DOHH2 (cell line): ENCODE measurements at regions not wholly inside any gene's neighbourhood (a gene's known extent, or its start where the extent isn't known, plus 50 kb on each side); places are given as distances from the start of the nearest gene placed in this dataset.
"Not testable (repeated sequence)": the region's sequence is repeated elsewhere in the genome, so short reads cannot be mapped to it uniquely, and the experiment has no call there.

Source experiments
- H3F3A ChIP-seq: fragments of 200-600 bp; sonication (generic), shearing (Covaris generic); 2 replicates; pipeline ENCODE4 v1.6.0; 2016; ENCODE audit warnings: antibody characterized with exemption, mild to moderate bottlenecking; ENCODE audit not compliant: control insufficient read depth, insufficient read depth
- H3K27ac ChIP-seq: fragments of 200-600 bp; sonication (generic); 2 replicates; pipeline ENCODE4 v1.5.1; 2014; ENCODE audit warnings: low read depth, mild to moderate bottlenecking, low read length, moderate library complexity
- H3K27me3 ChIP-seq: fragments of 200-600 bp; sonication (generic); 2 replicates; pipeline ENCODE4 v1.6.1; 2014; ENCODE audit warnings: mild to moderate bottlenecking, low read length, mixed read lengths; ENCODE audit not compliant: control insufficient read depth
- H3K36me3 ChIP-seq: fragments of 200-600 bp; sonication (generic); 2 replicates; pipeline ENCODE4 v1.6.1; 2014; ENCODE audit warnings: mild to moderate bottlenecking, low read length, moderate library complexity, mixed read lengths; ENCODE audit not compliant: control insufficient read depth
- H3K4me1 ChIP-seq: fragments of 200-600 bp; sonication (generic); 2 replicates; pipeline ENCODE4 v1.6.1; 2014; ENCODE audit warnings: mild to moderate bottlenecking, low read length, mixed read lengths; ENCODE audit not compliant: control insufficient read depth
- H3K4me2 ChIP-seq: fragments of 200-600 bp; sonication (generic); 2 replicates; pipeline ENCODE4 v1.6.0; 2014; ENCODE audit warnings: mild to moderate bottlenecking, low read length, moderate library complexity
- H3K4me3 ChIP-seq: fragments of 200-600 bp; sonication (generic); 2 replicates; pipeline ENCODE4 v1.5.1; 2014; ENCODE audit warnings: mild to moderate bottlenecking, low read length, mixed read lengths
- H3K79me2 ChIP-seq: fragments of 200-600 bp; sonication (generic); 2 replicates; pipeline ENCODE4 v1.6.1; 2014; ENCODE audit warnings: mild to moderate bottlenecking, low read length, mixed read lengths; ENCODE audit not compliant: control insufficient read depth
- H3K9me2 ChIP-seq: fragments of 200-600 bp; sonication (generic); replicated peaks from 2 replicates; pipeline ENCODE4 v1.6.1; 2014; ENCODE audit warnings: mild to moderate bottlenecking, low read length, mixed read lengths; ENCODE audit not compliant: control insufficient read depth
- H3K9me3 ChIP-seq: fragments of 200-600 bp; sonication (generic); 2 replicates; pipeline ENCODE4 v1.6.1; 2014; ENCODE audit warnings: antibody characterized with exemption, low read length, mixed read lengths; ENCODE audit not compliant: control insufficient read depth, insufficient read depth
- H4K20me1 ChIP-seq: fragments of 200-600 bp; sonication (generic); 2 replicates; pipeline ENCODE4 v1.6.0; 2014; ENCODE audit warnings: low read depth, mild to moderate bottlenecking, antibody characterized with exemption, low read length, moderate library complexity; ENCODE audit not compliant: control insufficient read depth, insufficient read depth
- EZH2phosphoT487 ChIP-seq: fragments of 200-600 bp; sonication (generic); IDR thresholded peaks from 2 replicates; pipeline ENCODE4 v1.6.1; 2017; ENCODE audit warnings: borderline replicate concordance, mild to moderate bottlenecking, antibody characterized with exemption, low read length, moderate library complexity, mixed read lengths
- TF ChIP-seq, protein P1 (sequence below): fragments of 200-600 bp; sonication (generic); IDR thresholded peaks from one replicate; pipeline ENCODE4 v1.5.1; 2014; ENCODE audit warnings: antibody characterized with exemption, mild to moderate bottlenecking, low read depth, low read length; ENCODE audit not compliant: poor library complexity, severe bottlenecking

DNA sequence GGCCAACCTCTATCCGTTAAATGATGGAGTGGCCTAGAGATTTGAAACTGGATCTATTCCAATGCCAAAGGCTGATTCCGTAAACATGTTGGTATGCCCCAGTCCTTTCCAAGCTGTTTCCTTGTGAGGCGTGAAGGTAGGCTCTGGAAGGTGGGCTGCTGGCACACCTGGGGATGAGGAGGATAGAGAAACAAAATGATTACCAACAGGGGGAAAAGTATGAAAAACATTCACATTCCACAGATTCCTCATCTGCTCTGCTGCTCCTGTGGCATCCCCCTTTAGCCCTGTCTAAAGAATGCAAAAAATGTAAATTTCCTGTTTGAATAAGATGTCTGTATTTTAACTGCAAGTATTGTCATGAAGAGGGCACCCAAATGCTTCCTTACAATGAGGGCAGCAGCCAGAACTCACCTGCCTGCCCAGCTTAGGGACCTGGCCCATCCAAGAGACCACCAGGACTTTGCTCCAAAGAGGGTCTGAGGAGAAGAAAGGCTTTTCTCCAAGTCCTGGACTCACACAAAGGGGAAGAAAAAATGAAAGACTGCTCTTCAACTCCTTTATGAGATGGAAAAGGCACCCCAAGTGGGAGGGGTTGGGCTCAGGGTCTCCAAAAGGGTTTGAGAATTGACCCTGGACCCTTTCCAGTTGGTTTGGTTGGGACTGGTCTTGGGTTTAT is 132.3 kb upstream of the PELI1 start:
- no peaks in the 10 kb centered on the region for H4K20me1 ChIP-seq
- H3K4me1 ChIP-seq, result peaks cover 20% of the 10 kb centered on the region
- H3K79me2 ChIP-seq, result no peaks in the 10 kb centered on the region
- no peaks in the 10 kb centered on the region for H3K9me3 ChIP-seq
- H3K27ac ChIP-seq, result no peak overlapping the region
- TF ChIP-seq, protein P1, sequence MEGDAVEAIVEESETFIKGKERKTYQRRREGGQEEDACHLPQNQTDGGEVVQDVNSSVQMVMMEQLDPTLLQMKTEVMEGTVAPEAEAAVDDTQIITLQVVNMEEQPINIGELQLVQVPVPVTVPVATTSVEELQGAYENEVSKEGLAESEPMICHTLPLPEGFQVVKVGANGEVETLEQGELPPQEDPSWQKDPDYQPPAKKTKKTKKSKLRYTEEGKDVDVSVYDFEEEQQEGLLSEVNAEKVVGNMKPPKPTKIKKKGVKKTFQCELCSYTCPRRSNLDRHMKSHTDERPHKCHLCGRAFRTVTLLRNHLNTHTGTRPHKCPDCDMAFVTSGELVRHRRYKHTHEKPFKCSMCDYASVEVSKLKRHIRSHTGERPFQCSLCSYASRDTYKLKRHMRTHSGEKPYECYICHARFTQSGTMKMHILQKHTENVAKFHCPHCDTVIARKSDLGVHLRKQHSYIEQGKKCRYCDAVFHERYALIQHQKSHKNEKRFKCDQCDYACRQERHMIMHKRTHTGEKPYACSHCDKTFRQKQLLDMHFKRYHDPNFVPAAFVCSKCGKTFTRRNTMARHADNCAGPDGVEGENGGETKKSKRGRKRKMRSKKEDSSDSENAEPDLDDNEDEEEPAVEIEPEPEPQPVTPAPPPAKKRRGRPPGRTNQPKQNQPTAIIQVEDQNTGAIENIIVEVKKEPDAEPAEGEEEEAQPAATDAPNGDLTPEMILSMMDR, result no peak
- no peak for TF ChIP-seq EZH2phosphoT487
- H3K4me3 ChIP-seq, result no peak overlapping the region
- H3K4me2 ChIP-seq, result no peak overlapping the region
- no peaks in the 10 kb centered on the region for H3K27me3 ChIP-seq
- H3F3A ChIP-seq, result no peaks in the 10 kb centered on the region
- no peaks in the 10 kb centered on the region for H3K9me2 ChIP-seq
- no peaks in the 10 kb centered on the region for H3K36me3 ChIP-seq

DNA sequence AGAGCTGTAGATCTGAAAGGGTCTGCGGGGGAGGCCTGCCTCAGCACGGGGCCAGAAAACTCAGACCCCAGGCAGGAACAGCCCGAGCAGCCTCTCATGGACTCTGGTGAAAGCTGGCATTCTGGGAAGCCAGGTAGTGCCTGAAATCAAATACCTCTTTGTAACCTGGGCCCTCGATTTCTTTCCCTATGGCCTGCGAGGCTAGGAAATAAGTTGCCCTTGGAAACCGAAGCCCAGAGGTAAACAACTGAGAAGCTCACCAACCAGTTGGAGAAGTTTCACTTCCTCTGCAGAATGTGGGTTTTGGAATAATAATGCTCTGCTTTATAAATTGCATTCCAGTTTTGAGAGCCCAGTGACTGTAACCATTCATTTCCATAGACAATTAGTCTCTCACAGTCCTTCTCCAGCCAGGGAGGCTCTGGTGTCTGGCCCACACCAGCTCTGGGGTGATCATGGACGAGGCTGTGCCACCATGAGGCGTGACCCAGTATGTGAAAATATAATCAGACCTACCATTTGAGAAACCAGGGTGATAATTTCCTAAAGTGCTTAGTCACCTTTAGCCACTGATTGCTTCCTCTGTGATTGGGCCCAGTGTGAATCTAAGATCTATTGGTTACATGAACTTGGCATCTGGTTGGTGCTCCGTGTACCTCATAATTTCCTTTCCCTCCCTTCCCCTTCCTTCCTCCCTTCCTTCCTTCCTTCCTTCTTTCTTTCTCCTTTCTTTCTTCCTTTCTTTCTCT is 133.1 kb upstream of the PELI1 start:
- Histone ChIP-seq H3K79me2 (no peaks in the 10 kb centered on the region), H3K27me3 (no peaks in the 10 kb centered on the region), H3K9me3 (no peaks in the 10 kb centered on the region), H3K4me2 (no peak overlapping the region), H3F3A (no peaks in the 10 kb centered on the region), H3K27ac (no peak overlapping the region), H3K9me2 (no peaks in the 10 kb centered on the region), H3K4me3 (no peak overlapping the region), H3K4me1 (peaks cover 20% of the 10 kb centered on the region), H3K36me3 (no peaks in the 10 kb centered on the region), H4K20me1 (no peaks in the 10 kb centered on the region)
- TF ChIP-seq, protein P1, result no peak
- TF ChIP-seq EZH2phosphoT487, result no peak

DNA sequence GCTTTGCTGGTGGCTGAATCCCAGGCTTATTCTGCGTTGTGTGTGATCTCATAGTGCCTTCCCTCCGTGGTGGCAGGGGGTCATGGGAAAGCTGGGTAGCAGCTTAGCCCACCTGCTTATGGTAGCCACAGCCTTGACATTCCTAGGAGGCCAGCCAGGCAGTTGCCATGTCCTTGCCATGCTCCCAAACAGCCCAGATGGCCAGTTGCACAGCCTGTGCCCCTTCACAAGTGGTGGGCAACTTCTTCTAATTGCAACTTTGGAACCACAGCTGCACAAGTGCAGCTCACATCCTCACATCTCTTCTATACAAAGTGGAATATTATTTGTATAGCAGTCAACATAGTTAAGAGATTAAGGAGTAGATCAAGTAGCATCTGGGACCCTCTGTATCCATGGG is 136.6 kb upstream of the PELI1 start:
- not testable (repeated sequence) for H3K36me3 ChIP-seq, H4K20me1 ChIP-seq, H3K9me2 ChIP-seq, H3K79me2 ChIP-seq, H3K27me3 ChIP-seq, H3F3A ChIP-seq, H3K9me3 ChIP-seq, H3K4me3 ChIP-seq, H3K27ac ChIP-seq, H3K4me2 ChIP-seq
- peaks cover 29% of the 10 kb centered on the region for H3K4me1 ChIP-seq

DNA sequence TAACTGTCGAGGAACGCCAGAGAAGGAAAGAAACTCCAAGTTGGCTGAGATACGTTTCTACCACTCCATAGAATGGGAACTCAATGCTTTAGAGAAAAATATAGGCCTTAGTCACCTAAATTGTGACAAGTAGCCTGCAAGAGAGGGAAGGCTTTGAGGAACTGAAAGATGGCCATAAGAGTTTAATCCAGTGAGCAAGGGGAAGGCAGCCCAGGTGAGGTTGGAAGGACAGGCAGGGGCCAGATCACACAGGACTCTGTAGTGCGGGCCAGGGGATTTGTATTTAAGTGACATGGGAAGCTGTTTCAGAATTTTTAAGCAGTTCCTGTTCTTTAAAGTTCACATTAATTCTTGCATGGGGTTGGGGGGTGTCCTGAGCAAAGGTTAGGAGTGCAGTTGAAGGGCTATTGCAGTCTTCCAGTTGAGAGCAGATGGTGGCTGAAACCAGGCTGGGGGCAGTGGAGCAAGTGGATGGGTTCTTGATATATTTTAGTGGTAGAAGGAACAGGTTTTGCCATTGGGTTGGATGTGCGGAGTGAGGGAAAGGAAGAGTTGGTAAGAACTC is 138.9 kb upstream of the PELI1 start:
- peak overlapping the region; percentile 77 for H3K4me2 ChIP-seq

More for the DNA sequence above, 138.9 kb upstream of the PELI1 start:
- H3K27ac ChIP-seq, result peak overlapping the region; percentile 42
- no peaks in the 10 kb centered on the region for H3F3A ChIP-seq
- TF ChIP-seq, protein P1, result no peak
- no peak for TF ChIP-seq EZH2phosphoT487
- H3K9me2 ChIP-seq, result no peaks in the 10 kb centered on the region
- H3K4me1 ChIP-seq, result peaks cover 21% of the 10 kb centered on the region
- H3K79me2 ChIP-seq, result no peaks in the 10 kb centered on the region
- no peaks in the 10 kb centered on the region for H3K27me3 ChIP-seq
- H3K4me3 ChIP-seq, result peak overlapping the region; percentile 61
- no peaks in the 10 kb centered on the region for H4K20me1 ChIP-seq
- H3K9me3 ChIP-seq, result no peaks in the 10 kb centered on the region
- H3K36me3 ChIP-seq, result no peaks in the 10 kb centered on the region
